ENCODE measurements at regions not wholly inside any gene's neighbourhood (a gene's known extent, or its start where the extent isn't known, plus 50 kb on each side); places are given as distances from the start of the nearest gene placed in this dataset.
A peak's percentile ranks its signal among the peaks of the same experiment; 100 is the strongest.
"Not testable (repeated sequence)": the region's sequence is repeated elsewhere in the genome, so short reads cannot be mapped to it uniquely, and the experiment has no call there.

GRCh38 chr9:86997156-86997555 lies 49.9 kb upstream of the GAS1 start:
- no peak for DNase-seq

GRCh38 chr9:86997951-86998350 lies 50.6 kb upstream of the GAS1 start:
- no peak for DNase-seq

DNA sequence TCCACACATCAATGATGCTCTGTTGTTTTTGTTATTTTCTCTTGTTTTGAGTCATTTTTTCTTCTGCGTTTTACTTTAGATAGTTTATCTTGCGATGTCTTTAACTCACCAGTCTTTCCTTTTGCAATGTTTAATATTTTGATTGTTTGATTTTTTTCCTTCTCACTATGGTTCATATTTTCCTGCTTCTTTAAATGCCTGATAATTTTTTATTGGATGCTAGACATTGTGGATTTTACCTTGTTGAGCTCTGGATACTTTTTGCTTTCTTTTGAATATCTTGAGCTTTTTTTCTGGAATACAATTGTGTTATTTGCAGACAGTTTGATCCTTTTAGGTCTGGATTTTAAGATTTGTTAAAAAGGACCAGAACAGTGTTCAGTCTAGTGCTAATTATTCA lies 55.2 kb upstream of the GAS1 start:
- no peak for DNase-seq

- no peak for DNase-seq
Observed at GRCh38 chr9:87004016-87004415, 56.7 kb upstream of the GAS1 start.

GRCh38 chr9:87006956-87007355 lies 59.6 kb upstream of the GAS1 start:
- DNase-seq, result no peak

DNA sequence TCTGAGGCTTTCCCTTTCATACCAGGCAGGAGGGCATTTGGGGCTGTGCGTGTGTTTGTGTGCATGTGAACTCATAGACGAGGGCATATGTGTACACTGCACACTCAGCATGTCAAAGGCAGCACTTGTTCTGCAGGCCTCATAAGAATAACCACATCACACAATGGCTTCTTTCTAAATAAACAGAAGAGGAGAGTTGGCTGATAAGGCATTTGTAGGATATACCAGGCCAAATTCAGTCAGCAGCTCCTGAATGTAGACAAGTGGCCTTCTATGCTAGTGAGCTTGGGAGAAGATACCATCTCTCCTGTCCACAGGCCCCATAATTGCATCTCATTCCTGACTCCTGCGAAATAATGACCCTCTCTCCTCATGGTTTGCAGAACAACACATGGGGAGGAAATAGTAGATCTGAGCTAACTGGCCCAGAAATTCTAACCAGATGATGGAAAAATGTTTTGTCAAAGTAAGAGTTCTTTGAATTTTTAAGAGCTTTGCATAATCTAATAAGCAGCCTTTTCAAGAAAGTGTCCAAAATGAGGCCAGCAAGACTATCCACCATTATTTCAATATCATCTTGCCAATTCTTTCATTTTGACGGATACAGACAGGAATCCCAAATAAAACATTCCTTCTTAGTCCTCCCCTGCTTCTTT lies 60.5 kb upstream of the GAS1 start:
- peak in 8 of 14 donors; percentile 1 to 56 (median 11) for DNase-seq

DNA sequence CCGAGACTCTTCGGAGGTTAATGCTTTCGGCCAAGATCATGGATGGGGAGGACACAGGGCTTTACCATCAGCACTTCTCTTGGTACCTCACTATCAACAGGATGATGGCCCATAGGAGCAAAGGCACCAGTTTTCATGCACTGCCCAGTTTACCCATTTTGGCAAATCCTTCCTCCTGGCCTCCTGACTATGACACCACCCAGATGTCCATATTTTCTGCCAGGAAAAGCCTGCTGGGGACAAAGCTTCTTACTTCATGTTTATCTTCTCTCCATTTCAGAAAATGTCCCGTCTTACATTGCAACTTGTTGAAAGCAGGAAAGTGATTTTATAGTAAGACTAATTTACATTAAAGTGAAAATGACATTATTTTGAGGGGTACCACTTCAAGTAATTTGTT lies 61.4 kb upstream of the GAS1 start:
- DNase-seq, result no peak

DNA sequence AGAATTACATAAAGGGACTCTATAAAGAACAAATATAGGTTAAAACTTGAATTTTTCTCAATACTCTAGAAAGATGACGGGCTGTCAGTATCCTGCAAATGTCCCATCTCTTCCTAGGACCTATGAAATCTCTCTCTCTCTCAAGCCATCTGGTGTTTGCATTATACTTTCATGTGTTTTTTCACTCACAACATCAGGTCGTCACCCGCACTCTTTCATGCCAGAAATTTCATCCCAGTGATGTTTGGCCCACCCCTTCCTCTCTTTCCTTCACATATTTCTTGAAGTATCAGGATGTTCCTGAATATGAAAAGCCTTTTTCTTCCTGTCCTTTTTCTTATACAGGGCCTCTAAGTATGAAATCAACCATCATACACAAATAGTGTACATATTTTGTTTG lies 63.3 kb upstream of the GAS1 start:
- DNase-seq, result no peak

DNA sequence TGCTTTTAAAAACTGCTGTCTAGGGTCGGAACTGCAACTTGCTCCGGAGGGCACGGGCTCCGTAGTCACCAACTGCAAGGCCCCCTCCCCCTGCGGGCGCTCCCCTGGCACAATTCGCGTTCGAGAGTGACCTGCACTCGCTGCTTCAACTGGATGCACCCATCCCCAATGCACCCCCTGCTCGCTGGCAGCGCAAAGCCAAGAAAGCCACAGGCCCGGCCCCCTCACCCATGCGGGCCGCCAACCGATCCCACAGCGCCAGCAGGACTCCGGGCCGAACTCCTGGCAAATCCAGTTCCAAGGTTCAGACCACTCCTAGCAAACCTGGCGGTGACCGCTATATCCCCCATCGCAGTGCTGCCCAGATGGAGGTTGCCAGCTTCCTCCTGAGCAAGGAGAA lies 64.2 kb upstream of the GAS1 start:
- DNase-seq, result no peak

DNA sequence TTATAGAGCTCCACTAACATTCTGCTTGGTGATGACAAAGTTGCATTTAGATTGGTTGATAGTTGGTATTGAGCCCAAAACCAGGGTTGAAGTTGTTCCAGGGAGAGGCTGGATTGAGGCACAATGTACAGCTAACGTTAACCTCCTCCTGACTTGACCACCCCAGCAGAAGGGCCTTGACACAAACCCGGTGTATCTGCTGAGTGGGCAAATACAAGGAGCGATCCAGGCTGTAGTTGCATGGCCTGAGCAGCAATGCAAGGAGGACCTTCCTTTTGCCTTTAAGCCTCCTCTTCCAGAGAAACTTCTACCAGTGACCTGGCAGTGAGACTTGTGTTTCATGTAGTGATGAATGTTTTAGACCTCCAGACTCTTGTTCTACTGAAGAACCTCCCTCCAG lies 66.2 kb upstream of the GAS1 start:
- DNase-seq, result no peak

GRCh38 chr9:87014436-87014835 lies 67.1 kb upstream of the GAS1 start:
- DNase-seq, result no peak

DNA sequence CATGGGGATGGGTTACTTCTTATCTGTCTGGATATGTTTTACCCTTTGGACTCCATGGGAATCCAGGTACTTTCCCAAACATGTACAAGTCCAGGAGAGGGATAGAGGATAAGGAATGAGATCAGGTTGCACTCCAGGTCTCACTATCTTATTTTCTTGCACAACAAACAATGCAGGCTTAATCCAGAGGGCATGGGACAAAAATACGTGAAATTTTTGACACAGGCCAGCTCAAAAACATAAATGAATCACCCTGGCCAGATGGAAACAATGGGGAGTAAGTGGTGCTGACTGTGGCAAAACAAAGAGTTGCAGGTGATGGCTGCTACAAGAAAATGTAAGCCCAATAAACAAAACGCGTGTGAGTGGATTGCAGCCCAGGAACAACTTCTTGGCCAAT lies 69.4 kb upstream of the GAS1 start:
- DNase-seq, result no peak

GRCh38 chr9:87020169-87020950 lies 73.1 kb upstream of the GAS1 start:
- no peak for DNase-seq

DNA sequence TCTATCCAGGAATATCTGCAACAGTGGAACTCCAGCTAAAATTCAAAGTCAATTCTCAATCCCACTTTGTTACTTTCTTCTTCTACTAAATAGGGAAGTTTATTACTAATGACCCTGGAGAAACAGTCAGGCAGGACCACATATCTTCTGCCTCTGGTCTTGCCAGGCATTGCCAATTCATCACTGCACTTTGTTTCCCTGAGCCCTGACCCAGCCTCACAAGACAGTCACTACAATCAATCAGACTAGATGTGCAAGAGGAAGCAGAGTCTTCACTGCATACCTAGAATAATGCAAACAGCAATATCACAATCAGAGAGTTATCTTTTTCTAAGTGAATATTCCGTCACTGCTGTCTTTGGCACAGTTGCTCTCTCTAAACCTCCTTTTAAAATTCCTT lies 74.9 kb upstream of the GAS1 start:
- DNase-seq, result no peak

GRCh38 chr9:87026204-87026603 lies 78.9 kb upstream of the GAS1 start:
- DNase-seq, result no peak

GRCh38 chr9:87028836-87029235 lies 81.5 kb upstream of the GAS1 start:
- DNase-seq, result not testable (repeated sequence)

- DNase-seq, result no peak
Observed at GRCh38 chr9:87029905-87030304, 82.6 kb upstream of the GAS1 start.

GRCh38 chr9:87034841-87035240 lies 87.5 kb upstream of the GAS1 start:
- no peak for DNase-seq

- no peak for DNase-seq
Observed at GRCh38 chr9:87035879-87036278, 88.6 kb upstream of the GAS1 start.

DNA sequence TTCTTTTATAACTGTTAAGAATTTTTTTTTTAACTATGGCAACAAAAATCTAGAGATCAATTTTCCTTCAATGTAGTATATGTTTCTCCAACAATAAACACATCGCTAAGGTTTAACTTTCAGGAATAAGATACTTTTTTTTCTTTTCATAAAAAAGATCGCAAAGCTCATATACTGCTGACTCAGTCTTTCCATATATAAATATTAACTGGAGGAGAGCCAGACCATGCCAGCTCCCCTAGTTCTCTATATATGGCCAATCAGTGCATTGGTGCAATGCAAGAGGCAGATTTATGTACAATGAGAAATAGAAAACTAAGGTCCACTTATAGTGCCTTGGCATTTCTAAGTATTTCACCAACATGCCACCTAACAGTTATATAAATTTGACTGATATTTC lies 89.2 kb upstream of the GAS1 start:
- DNase-seq, result no peak

GRCh38 chr9:87039809-87040392 lies 92.6 kb upstream of the GAS1 start:
- DNase-seq, result no peak

- DNase-seq, result no peak
Observed at GRCh38 chr9:87040410-87041009, 93.2 kb upstream of the GAS1 start.

GRCh38 chr9:87041553-87042235 lies 94.4 kb upstream of the GAS1 start:
- not testable (repeated sequence) for DNase-seq
